ENCODE measurements at regions not wholly inside any gene's neighbourhood (a gene's known extent, or its start where the extent isn't known, plus 50 kb on each side); places are given as distances from the start of the nearest gene placed in this dataset.

DNA sequence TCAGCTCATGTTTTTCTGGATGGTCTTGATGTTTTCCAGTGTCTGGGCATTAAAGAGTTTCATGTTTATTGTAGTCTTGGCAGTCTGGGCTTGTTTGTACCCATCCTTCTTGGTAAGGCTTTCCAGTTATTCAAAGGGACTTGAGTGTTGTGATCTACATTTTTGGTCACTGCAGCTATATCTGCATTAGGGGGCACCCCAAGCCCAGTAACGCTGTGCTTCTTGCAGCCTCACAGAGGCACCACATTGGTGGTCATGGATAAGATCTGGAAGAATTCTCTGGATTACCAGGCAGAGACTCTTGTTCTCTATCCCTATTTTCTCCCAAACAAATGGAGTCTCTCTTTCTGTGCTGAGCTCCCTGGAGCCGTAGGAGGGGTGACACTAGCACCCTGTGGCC lies 451.5 kb upstream of the FAT3 start:
- Histone ChIP-seq H3K27me3 (ENCODE audit: control insufficient read depth in 5 of 5, insufficient read depth in 4 of 5, low read length in 5 of 5) (no peaks in the 10 kb centered on the region), H3K36me3 (ENCODE audit: control insufficient read depth in 5 of 5, insufficient read depth in 5 of 5, low read length in 5 of 5) (no peaks in the 10 kb centered on the region), H3K9me3 (ENCODE audit: control insufficient read depth in 5 of 5, low read length in 5 of 5) (peaks cover 0 to 7% (median 0%) of the 10 kb centered on the region in 5 donors), H3K9ac (ENCODE audit: low read length in 5 of 5) (no peak overlapping the region), H3K4me1 (ENCODE audit: control insufficient read depth in 5 of 5, insufficient read depth in 5 of 5, low read length in 5 of 5) (peaks cover 0 to 6% (median 0%) of the 10 kb centered on the region in 5 donors), H3K27ac (ENCODE audit: low read depth, low read length) (no peak overlapping the region), H3K4me3 (ENCODE audit: low read depth in 1 of 5, low read length in 5 of 5) (no peak overlapping the region)

DNA sequence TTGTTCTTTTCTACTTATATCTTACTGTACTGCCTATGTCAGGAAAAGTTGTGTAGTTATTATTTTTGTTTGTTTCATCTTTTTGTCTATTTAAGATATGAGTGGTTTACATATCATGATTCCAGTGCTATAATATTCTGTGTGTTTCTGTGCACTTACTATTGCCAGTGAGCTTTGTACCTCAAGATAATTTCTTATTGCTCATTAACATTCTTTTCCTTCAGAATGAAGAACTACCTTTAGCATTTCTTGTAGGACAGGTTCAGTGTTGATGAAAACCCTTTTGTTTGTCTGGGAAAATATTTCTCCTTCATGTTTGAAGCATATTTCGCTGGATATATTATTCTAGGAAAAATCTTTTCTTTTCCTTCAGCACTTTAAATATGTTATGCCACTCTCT lies 452.7 kb upstream of the FAT3 start:
- H3K27ac ChIP-seq (ENCODE audit: low read depth, low read length): no peak overlapping the region

DNA sequence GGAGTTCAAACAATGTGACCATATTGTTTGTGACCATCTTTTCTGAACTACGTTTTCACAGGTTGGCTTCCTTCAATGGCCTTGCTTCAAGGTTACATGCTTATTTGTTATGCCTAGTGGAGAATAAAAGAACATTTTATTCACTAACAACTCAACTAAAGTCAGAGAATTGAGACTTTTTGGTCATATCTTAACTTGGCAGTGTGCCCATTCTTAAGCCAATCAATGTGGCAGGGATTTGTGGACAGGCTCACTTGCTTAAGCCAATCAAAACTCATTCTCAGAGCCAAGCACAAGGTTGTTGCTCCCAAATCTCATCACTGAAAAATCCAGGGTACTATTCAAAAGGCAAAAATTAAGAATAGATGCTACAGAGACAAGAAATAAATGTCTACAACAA lies 455.8 kb upstream of the FAT3 start:
- Histone ChIP-seq H3K27me3 (ENCODE audit: control insufficient read depth in 5 of 5, insufficient read depth in 4 of 5, low read length in 5 of 5) (no peaks in the 10 kb centered on the region), H3K36me3 (ENCODE audit: control insufficient read depth in 5 of 5, insufficient read depth in 5 of 5, low read length in 5 of 5) (no peaks in the 10 kb centered on the region), H3K4me1 (ENCODE audit: control insufficient read depth in 5 of 5, insufficient read depth in 5 of 5, low read length in 5 of 5) (no peaks in the 10 kb centered on the region), H3K4me3 (ENCODE audit: low read depth in 1 of 5, low read length in 5 of 5) (no peak overlapping the region), H3K9ac (ENCODE audit: low read length in 5 of 5) (no peak overlapping the region), H3K9me3 (ENCODE audit: control insufficient read depth in 5 of 5, low read length in 5 of 5) (peaks cover 0 to 7% (median 0%) of the 10 kb centered on the region in 5 donors), H3K27ac (ENCODE audit: low read depth, low read length) (no peak overlapping the region)

More for the DNA sequence above, 452.7 kb upstream of the FAT3 start:
- no peak overlapping the region for H3K4me3 ChIP-seq (ENCODE audit: low read depth in 1 of 5, low read length in 5 of 5)
- H3K27me3 ChIP-seq (ENCODE audit: control insufficient read depth in 5 of 5, insufficient read depth in 4 of 5, low read length in 5 of 5): no peaks in the 10 kb centered on the region
- peaks cover 0 to 4% (median 0%) of the 10 kb centered on the region in 5 donors for H3K4me1 ChIP-seq (ENCODE audit: control insufficient read depth in 5 of 5, insufficient read depth in 5 of 5, low read length in 5 of 5)
- H3K9ac ChIP-seq (ENCODE audit: low read length in 5 of 5): no peak overlapping the region
- H3K9me3 ChIP-seq (ENCODE audit: control insufficient read depth in 5 of 5, low read length in 5 of 5): peaks cover 0 to 7% (median 0%) of the 10 kb centered on the region in 5 donors
- H3K36me3 ChIP-seq (ENCODE audit: control insufficient read depth in 5 of 5, insufficient read depth in 5 of 5, low read length in 5 of 5): no peaks in the 10 kb centered on the region

DNA sequence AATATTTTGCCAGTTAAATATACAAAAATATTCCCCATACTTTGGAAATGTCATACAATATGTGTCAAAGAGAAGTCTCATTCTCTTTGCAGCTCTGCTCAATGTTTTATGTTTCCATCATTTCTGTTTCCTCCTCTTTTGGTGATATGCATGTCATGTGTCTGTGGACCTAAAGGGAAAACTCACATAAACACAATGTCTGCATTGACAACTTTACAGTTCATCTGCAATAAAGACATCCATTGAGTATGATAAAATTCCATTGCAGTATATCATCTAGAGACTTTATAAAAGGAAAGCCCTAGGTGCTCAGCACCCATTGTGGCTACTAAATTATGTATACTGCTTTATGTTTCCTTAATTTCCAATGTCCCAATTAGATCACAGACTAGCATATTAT lies 461.3 kb upstream of the FAT3 start:
- H3K4me1 ChIP-seq (ENCODE audit: control insufficient read depth in 5 of 5, insufficient read depth in 5 of 5, low read length in 5 of 5): no peaks in the 10 kb centered on the region
- no peaks in the 10 kb centered on the region for H3K27me3 ChIP-seq (ENCODE audit: control insufficient read depth in 5 of 5, insufficient read depth in 4 of 5, low read length in 5 of 5)
- H3K36me3 ChIP-seq (ENCODE audit: control insufficient read depth in 5 of 5, insufficient read depth in 5 of 5, low read length in 5 of 5): no peaks in the 10 kb centered on the region
- no peak overlapping the region for H3K9ac ChIP-seq (ENCODE audit: low read length in 5 of 5)
- H3K27ac ChIP-seq (ENCODE audit: low read depth, low read length): no peak overlapping the region
- no peaks in the 10 kb centered on the region for H3K9me3 ChIP-seq (ENCODE audit: control insufficient read depth in 5 of 5, low read length in 5 of 5)
- no peak overlapping the region for H3K4me3 ChIP-seq (ENCODE audit: low read depth in 1 of 5, low read length in 5 of 5)

DNA sequence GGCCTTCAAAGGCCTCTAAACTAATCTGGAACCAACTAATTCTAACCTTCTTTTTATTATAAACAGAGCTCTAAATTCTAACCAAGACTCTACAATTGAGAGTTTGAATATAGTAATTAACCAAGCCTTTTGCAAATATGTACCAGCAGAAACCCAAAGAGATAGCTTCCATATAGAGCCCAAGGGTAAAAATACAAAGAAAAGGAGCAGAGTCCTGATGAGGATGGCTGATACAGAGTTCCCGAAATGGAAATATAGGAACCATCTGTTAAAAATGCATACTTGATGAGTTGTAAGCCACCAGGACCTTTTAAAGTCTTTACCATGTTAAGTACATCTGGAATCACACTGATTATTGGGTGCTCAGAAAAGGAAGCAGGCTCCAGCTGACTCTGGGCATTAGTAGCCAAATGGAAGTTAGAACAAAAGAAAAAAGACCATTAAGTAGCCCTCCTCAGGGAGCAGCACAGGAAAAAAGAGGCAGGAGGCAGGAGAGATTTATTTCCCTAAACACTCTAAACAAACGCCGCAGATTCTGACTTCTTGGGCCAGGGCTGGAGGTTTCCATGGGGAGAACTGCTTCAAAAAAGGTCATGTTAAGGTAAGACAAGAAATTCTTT lies 463.1 kb upstream of the FAT3 start:
- Histone ChIP-seq H3K36me3 (ENCODE audit: control insufficient read depth in 5 of 5, insufficient read depth in 5 of 5, low read length in 5 of 5) (no peaks in the 10 kb centered on the region), H3K4me3 (ENCODE audit: low read depth in 1 of 5, low read length in 5 of 5) (no peak overlapping the region), H3K9me3 (ENCODE audit: control insufficient read depth in 5 of 5, low read length in 5 of 5) (no peaks in the 10 kb centered on the region), H3K27ac (ENCODE audit: low read depth, low read length) (no peak overlapping the region), H3K9ac (ENCODE audit: low read length in 5 of 5) (no peak overlapping the region), H3K4me1 (ENCODE audit: control insufficient read depth in 5 of 5, insufficient read depth in 5 of 5, low read length in 5 of 5) (no peaks in the 10 kb centered on the region), H3K27me3 (ENCODE audit: control insufficient read depth in 5 of 5, insufficient read depth in 4 of 5, low read length in 5 of 5) (no peaks in the 10 kb centered on the region)

DNA sequence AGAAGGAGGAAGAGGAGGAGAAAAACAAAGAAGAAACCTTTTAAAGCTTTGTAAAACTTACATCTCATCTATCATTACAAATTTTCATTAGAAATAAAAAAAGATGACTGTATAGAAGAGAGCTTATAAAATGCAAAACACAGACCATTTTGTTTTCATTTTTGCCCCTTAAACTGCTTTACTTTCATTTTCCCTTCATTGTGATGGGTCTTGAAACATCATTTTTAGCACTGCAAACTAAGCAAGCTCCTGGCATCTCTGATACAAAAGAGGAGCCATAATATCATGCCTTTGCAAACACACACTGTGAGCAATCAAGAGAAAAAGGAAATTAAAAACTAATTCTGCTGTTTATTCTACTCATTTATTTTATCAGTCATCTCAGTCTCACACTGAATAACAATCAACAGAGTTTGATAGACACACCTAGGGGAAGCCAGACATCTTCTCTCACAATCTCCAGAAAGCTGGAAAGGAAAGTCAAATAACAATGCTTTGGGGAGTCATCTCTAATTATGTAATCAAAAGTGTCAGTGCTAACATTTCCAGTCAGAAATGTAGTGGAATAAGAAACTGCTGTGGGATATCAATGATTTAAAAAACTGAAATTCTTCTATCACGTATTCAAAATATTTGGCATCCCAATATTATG lies 467.7 kb upstream of the FAT3 start:
- no peak overlapping the region for H3K4me3 ChIP-seq (ENCODE audit: low read depth in 1 of 5, low read length in 5 of 5)
- no peaks in the 10 kb centered on the region for H3K9me3 ChIP-seq (ENCODE audit: control insufficient read depth in 5 of 5, low read length in 5 of 5)
- no peaks in the 10 kb centered on the region for H3K4me1 ChIP-seq (ENCODE audit: control insufficient read depth in 5 of 5, insufficient read depth in 5 of 5, low read length in 5 of 5)
- H3K27ac ChIP-seq (ENCODE audit: low read depth, low read length): no peak overlapping the region
- H3K9ac ChIP-seq (ENCODE audit: low read length in 5 of 5): no peak overlapping the region
- no peaks in the 10 kb centered on the region for H3K27me3 ChIP-seq (ENCODE audit: control insufficient read depth in 5 of 5, insufficient read depth in 4 of 5, low read length in 5 of 5)
- H3K36me3 ChIP-seq (ENCODE audit: control insufficient read depth in 5 of 5, insufficient read depth in 5 of 5, low read length in 5 of 5): no peaks in the 10 kb centered on the region

DNA sequence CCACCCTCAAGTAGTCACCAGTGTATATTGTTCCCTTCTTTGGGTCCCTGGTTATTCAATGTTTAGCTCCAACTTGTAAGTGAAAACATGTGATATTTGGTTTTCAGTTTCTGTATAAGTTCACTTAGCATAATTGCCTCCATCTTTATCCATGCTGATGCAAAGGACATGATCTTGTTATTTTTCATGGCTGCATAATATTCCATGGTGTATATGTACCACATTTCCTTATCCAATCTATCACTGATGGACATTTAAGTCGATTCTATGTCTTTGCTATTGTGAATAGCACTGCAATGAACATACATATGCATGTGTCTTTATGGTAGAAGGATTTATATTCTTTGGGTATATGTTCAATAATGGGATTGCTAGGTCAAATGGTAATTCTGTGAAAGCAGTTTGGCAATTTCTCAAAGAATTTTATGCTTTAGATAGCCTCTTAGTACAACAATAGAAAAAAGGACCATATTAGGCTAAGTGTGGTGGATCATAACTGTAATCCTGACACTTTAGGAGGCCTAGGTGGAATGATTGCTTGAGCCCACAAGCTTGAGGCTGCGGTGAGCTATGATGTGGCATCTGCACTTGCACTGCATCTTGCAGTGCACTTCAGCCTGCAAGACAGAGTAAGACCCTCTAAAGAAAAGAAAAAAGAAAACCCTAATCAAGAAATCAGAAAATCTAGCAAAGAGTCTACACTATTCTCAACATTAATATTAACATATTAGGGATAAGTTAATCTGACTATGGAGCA lies 468.5 kb upstream of the FAT3 start:
- Histone ChIP-seq H3K27ac (ENCODE audit: low read depth, low read length) (no peak overlapping the region), H3K9ac (ENCODE audit: low read length in 5 of 5) (no peak overlapping the region), H3K27me3 (ENCODE audit: control insufficient read depth in 5 of 5, insufficient read depth in 4 of 5, low read length in 5 of 5) (no peaks in the 10 kb centered on the region), H3K4me1 (ENCODE audit: control insufficient read depth in 5 of 5, insufficient read depth in 5 of 5, low read length in 5 of 5) (no peaks in the 10 kb centered on the region), H3K9me3 (ENCODE audit: control insufficient read depth in 5 of 5, low read length in 5 of 5) (no peaks in the 10 kb centered on the region), H3K4me3 (ENCODE audit: low read depth in 1 of 5, low read length in 5 of 5) (no peak overlapping the region), H3K36me3 (ENCODE audit: control insufficient read depth in 5 of 5, insufficient read depth in 5 of 5, low read length in 5 of 5) (no peaks in the 10 kb centered on the region)

DNA sequence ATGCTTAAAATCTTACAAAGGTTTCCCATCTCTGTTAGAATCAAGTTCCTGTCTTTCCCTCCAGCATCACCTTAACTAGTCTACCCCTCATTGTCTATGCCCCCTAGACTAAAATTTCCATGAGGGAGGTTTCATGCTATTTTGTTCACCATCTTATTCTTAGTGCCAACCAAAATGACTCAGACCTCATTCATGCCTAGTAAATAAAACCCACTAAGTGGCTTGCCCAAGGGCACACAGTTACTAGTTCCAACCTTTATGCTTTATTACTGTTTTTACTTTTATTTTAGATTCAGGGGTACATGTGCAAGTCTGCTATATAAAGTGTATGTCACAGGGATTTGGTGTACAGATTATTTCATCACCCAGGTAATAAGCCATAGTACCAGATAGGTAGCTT lies 469.1 kb upstream of the FAT3 start:
- Histone ChIP-seq H3K27ac (ENCODE audit: low read depth, low read length) (no peak overlapping the region), H3K9me3 (ENCODE audit: control insufficient read depth in 5 of 5, low read length in 5 of 5) (no peaks in the 10 kb centered on the region), H3K9ac (ENCODE audit: low read length in 5 of 5) (no peak overlapping the region), H3K36me3 (ENCODE audit: control insufficient read depth in 5 of 5, insufficient read depth in 5 of 5, low read length in 5 of 5) (no peaks in the 10 kb centered on the region), H3K27me3 (ENCODE audit: control insufficient read depth in 5 of 5, insufficient read depth in 4 of 5, low read length in 5 of 5) (no peaks in the 10 kb centered on the region), H3K4me3 (ENCODE audit: low read depth in 1 of 5, low read length in 5 of 5) (no peak overlapping the region), H3K4me1 (ENCODE audit: control insufficient read depth in 5 of 5, insufficient read depth in 5 of 5, low read length in 5 of 5) (no peaks in the 10 kb centered on the region)

DNA sequence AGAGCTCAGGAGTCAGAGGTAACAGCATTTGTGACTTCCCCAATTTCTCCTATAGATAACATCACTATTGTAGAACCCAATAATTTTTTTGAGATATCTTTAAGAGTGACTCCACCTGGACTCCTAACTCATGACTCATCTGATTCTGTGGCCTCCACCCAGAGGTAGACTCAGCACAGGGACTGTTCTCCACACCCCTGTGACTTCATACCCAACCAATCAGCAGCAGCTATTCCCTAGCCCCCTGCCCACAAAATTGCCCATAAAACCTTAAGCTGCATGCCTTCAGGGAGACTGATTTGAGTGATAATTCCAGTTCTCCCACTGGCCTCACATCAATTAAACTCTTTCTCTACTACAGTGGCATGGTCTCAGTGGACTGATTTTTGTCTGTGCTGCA lies 475.4 kb upstream of the FAT3 start:
- Histone ChIP-seq H3K4me1 (ENCODE audit: control insufficient read depth in 5 of 5, insufficient read depth in 5 of 5, low read length in 5 of 5) (no peaks in the 10 kb centered on the region), H3K36me3 (ENCODE audit: control insufficient read depth in 5 of 5, insufficient read depth in 5 of 5, low read length in 5 of 5) (no peaks in the 10 kb centered on the region)

DNA sequence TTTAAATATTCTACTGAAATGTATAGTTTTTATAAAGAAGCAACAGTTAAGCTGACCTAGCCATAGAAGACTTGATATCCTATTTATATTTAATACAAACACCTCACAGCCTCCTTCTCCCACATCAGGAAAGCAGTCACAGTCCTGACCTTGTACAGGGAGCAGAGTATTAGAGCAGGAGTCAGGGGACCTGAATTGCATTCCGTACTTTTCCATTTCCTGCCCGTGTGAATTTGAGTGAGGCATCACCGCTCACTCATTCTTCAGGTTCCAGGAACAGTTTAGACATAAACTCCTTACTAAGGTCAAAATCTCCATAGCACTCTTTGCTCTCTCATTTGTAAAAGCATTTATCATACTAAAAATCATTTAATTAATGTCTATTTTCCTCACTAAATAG lies 482.5 kb upstream of the FAT3 start:
- no peaks in the 10 kb centered on the region for H3K36me3 ChIP-seq (ENCODE audit: control insufficient read depth in 5 of 5, insufficient read depth in 5 of 5, low read length in 5 of 5)
- H3K9me3 ChIP-seq (ENCODE audit: control insufficient read depth in 5 of 5, low read length in 5 of 5): no peaks in the 10 kb centered on the region
- H3K4me1 ChIP-seq (ENCODE audit: control insufficient read depth in 5 of 5, insufficient read depth in 5 of 5, low read length in 5 of 5): no peaks in the 10 kb centered on the region
- H3K27me3 ChIP-seq (ENCODE audit: control insufficient read depth in 5 of 5, insufficient read depth in 4 of 5, low read length in 5 of 5): no peaks in the 10 kb centered on the region
- H3K27ac ChIP-seq (ENCODE audit: low read depth, low read length): no peak overlapping the region
- no peak overlapping the region for H3K9ac ChIP-seq (ENCODE audit: low read length in 5 of 5)
- no peak overlapping the region for H3K4me3 ChIP-seq (ENCODE audit: low read depth in 1 of 5, low read length in 5 of 5)

More for the DNA sequence above, 475.4 kb upstream of the FAT3 start:
- Histone ChIP-seq H3K27me3 (ENCODE audit: control insufficient read depth in 5 of 5, insufficient read depth in 4 of 5, low read length in 5 of 5) (no peaks in the 10 kb centered on the region), H3K4me3 (ENCODE audit: low read depth in 1 of 5, low read length in 5 of 5) (no peak overlapping the region), H3K9ac (ENCODE audit: low read length in 5 of 5) (no peak overlapping the region), H3K27ac (ENCODE audit: low read depth, low read length) (no peak overlapping the region), H3K9me3 (ENCODE audit: control insufficient read depth in 5 of 5, low read length in 5 of 5) (peaks cover 0 to 2% (median 0%) of the 10 kb centered on the region in 5 donors)
